NOMO-1 treated with dmso at 0.1 percent for 144 hours (cell line): ENCODE measurements at regions not wholly inside any gene's neighbourhood (a gene's known extent, or its start where the extent isn't known, plus 50 kb on each side); places are given as distances from the start of the nearest gene placed in this dataset.
"Not testable (repeated sequence)": the region's sequence is repeated elsewhere in the genome, so short reads cannot be mapped to it uniquely, and the experiment has no call there.

Experiments used
- DNase-seq: peaks from one replicate; lab custom pipeline; 2025; ENCODE audit not compliant: unreplicated experiment; lab: John Stamatoyannopoulos, UW

GRCh38 chr1:98143403-98143802 lies 222.6 kb upstream of the DPYD start:
- DNase-seq, result no peak

- no peak for DNase-seq
These were observed 212.3 kb upstream of the DPYD start for GRCh38 chr1:98133131-98133530.

- no peak for DNase-seq
These were observed 209.6 kb upstream of the DPYD start for GRCh38 chr1:98130408-98130807.

GRCh38 chr1:98129491-98129890 lies 208.7 kb upstream of the DPYD start:
- no peak for DNase-seq

- DNase-seq, result no peak
These were observed 205.9 kb upstream of the DPYD start for GRCh38 chr1:98126740-98127139.

GRCh38 chr1:98121646-98122045 lies 200.8 kb upstream of the DPYD start:
- no peak for DNase-seq

- no peak for DNase-seq
These were observed 199.0 kb upstream of the DPYD start for GRCh38 chr1:98119796-98120195.

GRCh38 chr1:98113811-98114210 lies 193.0 kb upstream of the DPYD start:
- DNase-seq, result no peak

- no peak for DNase-seq
These were observed 191.8 kb upstream of the DPYD start for GRCh38 chr1:98112626-98113025.

- DNase-seq, result no peak
These were observed 189.8 kb upstream of the DPYD start for GRCh38 chr1:98110674-98111073.

- DNase-seq, result not testable (repeated sequence)
These were observed 187.5 kb upstream of the DPYD start for GRCh38 chr1:98108378-98108777.

GRCh38 chr1:98107256-98107655 lies 186.4 kb upstream of the DPYD start:
- DNase-seq, result no peak

GRCh38 chr1:98104289-98104688 lies 183.5 kb upstream of the DPYD start:
- DNase-seq, result no peak

- no peak for DNase-seq
These were observed 182.9 kb upstream of the DPYD start for GRCh38 chr1:98103617-98104285.

GRCh38 chr1:98102345-98103030 lies 181.7 kb upstream of the DPYD start:
- no peak for DNase-seq

- no peak for DNase-seq
These were observed 180.5 kb upstream of the DPYD start for GRCh38 chr1:98101364-98101763.

GRCh38 chr1:98099501-98099900 lies 178.7 kb upstream of the DPYD start:
- DNase-seq, result no peak

- DNase-seq, result no peak
These were observed 177.6 kb upstream of the DPYD start for GRCh38 chr1:98098473-98098872.

- no peak for DNase-seq
These were observed 169.5 kb upstream of the DPYD start for GRCh38 chr1:98090351-98090750.

- no peak for DNase-seq
These were observed 167.5 kb upstream of the DPYD start for GRCh38 chr1:98088381-98088780.

- DNase-seq, result no peak
These were observed 166.1 kb upstream of the DPYD start for GRCh38 chr1:98086796-98087441.

GRCh38 chr1:98086156-98086555 lies 165.3 kb upstream of the DPYD start:
- no peak for DNase-seq
